Ovary (tissue), 7 donors: ENCODE measurements at regions not wholly inside any gene's neighbourhood (a gene's known extent, or its start where the extent isn't known, plus 50 kb on each side); places are given as distances from the start of the nearest gene placed in this dataset.

Source experiments
- DNase-seq, 5 donors: peaks; one replicate each; pipeline ENCODE4 v3.0.0-alpha.2; 2019 to 2020
- H3K27ac ChIP-seq, 2 donors: fragments of 200-600 bp; one replicate each; pipeline versions ENCODE4 v1.5.1 to v1.8.0; 2019 to 2022
- H3K27me3 ChIP-seq: fragments of 200-600 bp; one replicate; pipeline ENCODE4 v1.8.0; 2022
- H3K36me3 ChIP-seq: fragments of 200-600 bp; sonication (generic); one replicate; pipeline ENCODE4 v1.5.1; 2019
- H3K4me1 ChIP-seq: one replicate; pipeline ENCODE4 v1.8.1; 2013; ENCODE audit warnings: mild to moderate bottlenecking, moderate library complexity; ENCODE audit not compliant: insufficient read depth
- H3K4me3 ChIP-seq: fragments of 200-600 bp; sonication (generic); one replicate; pipeline ENCODE4 v1.5.1; 2017
- H3K9me3 ChIP-seq, 2 donors: fragments of 200-600 bp in 1 of 2; sonication (generic) in 1 of 2; one replicate each; pipeline versions ENCODE4 v1.5.1 to v1.8.1; 2013 to 2019; ENCODE audit warnings: mild to moderate bottlenecking in 1 of 2, moderate library complexity in 1 of 2
- EP300 ChIP-seq: sonication (generic); formaldehyde crosslinking; IDR thresholded peaks from one replicate; pipeline ENCODE4 v1.6.1; 2017; ENCODE audit warnings: antibody characterized with exemption
- POLR2A ChIP-seq: fragments of 450-650 bp; IDR thresholded peaks from one replicate; pipeline ENCODE4 v1.6.1; 2017; ENCODE audit warnings: antibody characterized with exemption, mild to moderate bottlenecking, moderate library complexity
- WGBS, 3 donors: extraction: QIAGEN DNeasy Blood & Tissue Kit in 1 of 3; methylation state at CpG; one replicate each; pipeline versions ENCODE4 v1.1.5 to v1.1.7; 2013 to 2017; 5-methylcytosine and 5-hydroxymethylcytosine counted together
- intact Hi-C, 4 donors: fragments of 100-400 bp; cut with DNase I; formaldehyde crosslinking; loops; one replicate each; pipeline versions ENCODE4 v1.11.0 to v1.15.1; 2022 to 2023
- TF ChIP-seq, protein P1 (sequence below), 3 donors: fragments of 450-650 bp in 2 of 3; fragments of 200-600 bp in 1 of 3; IDR thresholded peaks; one replicate each; pipeline versions ENCODE4 v1.5.1 to v1.8.0; 2016 to 2022; ENCODE audit warnings: antibody characterized with exemption in 3 of 3, mild to moderate bottlenecking in 1 of 3
- donor health status: DM: no; HTN: no; CAD: no; lungs with moderate emphysema.
- donor health status: DM: no; HTN: no; CAD: no.
- donor health status: Bipolar disorder and iron deficiency.
- donor health status: DM: no; HTN: no; CAD: no.
- donor health status: DM: yes; HTN: yes; CAD: no.

DNA sequence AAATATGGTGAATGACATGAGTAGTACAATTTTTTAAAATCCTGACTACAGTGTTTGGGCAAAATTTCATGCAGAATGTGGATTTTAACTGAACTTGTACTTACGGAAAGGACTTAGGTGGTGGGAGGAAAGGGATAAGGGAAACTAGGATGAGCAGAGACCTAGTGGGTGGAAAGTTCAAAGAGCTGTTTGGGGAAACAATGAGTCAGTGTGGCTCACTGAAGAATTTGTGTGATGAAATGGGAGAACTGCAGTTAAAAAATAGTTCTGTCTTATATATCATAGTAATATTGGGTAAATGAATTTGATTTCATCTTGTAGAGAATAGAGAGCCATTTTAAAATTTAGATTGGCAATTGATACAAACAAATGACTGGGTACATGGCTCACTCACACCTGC lies 220.1 kb upstream of the CTAGE1 start:
- WGBS, 3 donors = 30 to 43% (median 40%) methylated on average over 1 of the region's 1 CpG
- DNase-seq = no peak
- intact Hi-C loops = no loop called here
- H3K4me3 ChIP-seq = no peak overlapping the region
- no peaks in the 10 kb centered on the region for H3K9me3 ChIP-seq
- no peak for TF ChIP-seq EP300
- no peak for TF ChIP-seq POLR2A
- TF ChIP-seq, protein P1, sequence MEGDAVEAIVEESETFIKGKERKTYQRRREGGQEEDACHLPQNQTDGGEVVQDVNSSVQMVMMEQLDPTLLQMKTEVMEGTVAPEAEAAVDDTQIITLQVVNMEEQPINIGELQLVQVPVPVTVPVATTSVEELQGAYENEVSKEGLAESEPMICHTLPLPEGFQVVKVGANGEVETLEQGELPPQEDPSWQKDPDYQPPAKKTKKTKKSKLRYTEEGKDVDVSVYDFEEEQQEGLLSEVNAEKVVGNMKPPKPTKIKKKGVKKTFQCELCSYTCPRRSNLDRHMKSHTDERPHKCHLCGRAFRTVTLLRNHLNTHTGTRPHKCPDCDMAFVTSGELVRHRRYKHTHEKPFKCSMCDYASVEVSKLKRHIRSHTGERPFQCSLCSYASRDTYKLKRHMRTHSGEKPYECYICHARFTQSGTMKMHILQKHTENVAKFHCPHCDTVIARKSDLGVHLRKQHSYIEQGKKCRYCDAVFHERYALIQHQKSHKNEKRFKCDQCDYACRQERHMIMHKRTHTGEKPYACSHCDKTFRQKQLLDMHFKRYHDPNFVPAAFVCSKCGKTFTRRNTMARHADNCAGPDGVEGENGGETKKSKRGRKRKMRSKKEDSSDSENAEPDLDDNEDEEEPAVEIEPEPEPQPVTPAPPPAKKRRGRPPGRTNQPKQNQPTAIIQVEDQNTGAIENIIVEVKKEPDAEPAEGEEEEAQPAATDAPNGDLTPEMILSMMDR (IDR thresholded peaks at IDR 0.05) = no peak
- no peaks in the 10 kb centered on the region for H3K36me3 ChIP-seq
- H3K27me3 ChIP-seq = no peaks in the 10 kb centered on the region
- no peak overlapping the region for H3K27ac ChIP-seq
- H3K4me1 ChIP-seq = no peaks in the 10 kb centered on the region

DNA sequence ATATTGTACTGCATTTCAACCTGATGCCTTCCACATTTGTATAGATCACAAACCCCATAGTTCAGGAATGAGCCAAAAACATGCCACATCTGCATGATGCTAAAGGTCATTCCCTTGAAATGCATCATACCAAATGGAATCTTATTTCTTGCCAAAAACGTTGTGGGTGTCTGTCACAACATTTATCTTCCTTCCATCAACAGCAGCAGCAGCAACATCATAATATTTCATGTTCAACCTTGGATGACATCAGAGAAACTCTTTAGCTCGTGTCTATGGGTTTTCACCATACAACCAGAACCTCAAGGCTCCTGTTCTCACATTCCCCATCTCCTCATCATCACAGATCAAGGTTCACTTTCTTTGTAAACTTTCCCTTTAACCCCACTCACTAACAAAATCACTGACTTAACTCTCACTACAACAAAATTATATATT lies 221.3 kb upstream of the CTAGE1 start:
- TF ChIP-seq EP300 (no peak), POLR2A (no peak)
- TF ChIP-seq, protein P1 (IDR thresholded peaks at IDR 0.05) = no peak
- Histone ChIP-seq H3K27me3 (no peaks in the 10 kb centered on the region), H3K27ac (no peak overlapping the region), H3K4me3 (no peak overlapping the region), H3K4me1 (no peaks in the 10 kb centered on the region), H3K36me3 (no peaks in the 10 kb centered on the region), H3K9me3 (no peaks in the 10 kb centered on the region)
- intact Hi-C loops = no loop called here
- WGBS, 3 donors = 23 to 29% (median 25%) methylated on average over 2 of the region's 2 CpGs
- DNase-seq = no peak

DNA sequence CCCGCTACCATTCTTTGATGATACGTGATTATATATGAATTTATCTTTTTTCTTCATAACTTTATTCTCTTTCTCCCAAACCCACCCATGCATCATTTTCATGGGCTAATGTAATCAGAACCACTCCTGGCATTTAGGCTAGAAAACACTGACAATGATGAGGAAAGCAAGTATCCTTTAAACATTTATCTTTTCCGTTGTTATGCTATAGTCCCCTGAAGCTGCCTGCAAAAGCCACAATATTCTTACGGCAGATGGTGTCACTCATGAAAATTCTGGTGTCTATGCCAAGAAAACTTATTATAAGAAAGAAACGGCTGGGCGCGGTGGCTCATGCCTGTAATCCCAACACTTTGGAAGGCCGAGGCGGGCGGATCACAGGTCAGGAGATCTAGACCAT lies 221.8 kb upstream of the CTAGE1 start:
- Histone ChIP-seq H3K4me3 (no peak overlapping the region), H3K27ac (no peak overlapping the region), H3K27me3 (no peaks in the 10 kb centered on the region), H3K36me3 (no peaks in the 10 kb centered on the region), H3K9me3 (no peaks in the 10 kb centered on the region), H3K4me1 (no peaks in the 10 kb centered on the region)
- no peak for TF ChIP-seq POLR2A
- no peak for TF ChIP-seq EP300
- TF ChIP-seq, protein P1 (IDR thresholded peaks at IDR 0.05) = no peak
- intact Hi-C loops = no loop called here
- no peak for DNase-seq
- 83 to 89% (median 87%) methylated on average over 10 of the region's 10 CpGs for WGBS, 3 donors

DNA sequence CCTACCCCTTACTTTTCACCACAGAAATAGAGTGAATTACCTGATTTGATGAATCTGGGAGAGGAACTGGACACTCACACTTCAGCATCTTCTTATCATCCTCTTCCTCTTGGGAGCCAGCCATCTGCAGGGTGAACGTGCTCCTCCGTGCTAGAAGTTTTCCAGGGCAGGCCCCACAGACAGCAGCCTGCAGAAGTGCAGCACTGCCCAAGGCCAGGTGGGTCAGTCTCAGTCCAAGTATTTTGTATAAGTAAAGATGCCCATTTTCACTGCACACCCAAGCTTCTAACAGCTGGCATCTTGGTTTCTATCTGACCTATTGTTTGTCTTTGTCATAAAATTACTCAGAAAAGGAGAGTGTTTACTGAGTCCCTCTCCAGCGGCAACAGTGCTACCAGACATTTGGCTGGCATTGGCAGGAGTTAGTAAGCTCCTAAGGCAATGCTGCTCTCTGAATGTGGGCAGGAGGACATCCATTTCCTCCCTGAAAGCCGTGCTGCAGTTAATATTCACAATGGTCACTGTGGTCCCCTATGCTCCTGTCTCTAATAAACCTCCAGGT lies 222.6 kb upstream of the CTAGE1 start:
- Histone ChIP-seq H3K27ac (no peak overlapping the region), H3K9me3 (no peaks in the 10 kb centered on the region), H3K36me3 (no peaks in the 10 kb centered on the region), H3K27me3 (no peaks in the 10 kb centered on the region), H3K4me1 (no peaks in the 10 kb centered on the region), H3K4me3 (no peak overlapping the region)
- intact Hi-C loops = no loop called here
- WGBS, 3 donors = 51 to 64% (median 60%) methylated on average over 4 of the region's 4 CpGs
- TF ChIP-seq EP300 = no peak
- TF ChIP-seq, protein P1 (IDR thresholded peaks at IDR 0.05) = no peak
- TF ChIP-seq POLR2A = no peak
- no peak for DNase-seq
